Thyroid gland (tissue), 4 donors: ENCODE measurements at regions not wholly inside any gene's neighbourhood (a gene's known extent, or its start where the extent isn't known, plus 50 kb on each side); places are given as distances from the start of the nearest gene placed in this dataset.

Source experiments
- DNase-seq, 2 donors: peaks; one replicate each; pipeline ENCODE4 v3.0.0-alpha.2; 2019
- H3K27ac ChIP-seq, 3 donors: fragments of 200-600 bp; sonication (generic); 1 replicate in 2 of 3; 2 replicates in 1 of 3; pipeline ENCODE4 v1.5.1; 2016 to 2019; ENCODE audit warnings: mild to moderate bottlenecking in 1 of 3, moderate library complexity in 1 of 3
- H3K27me3 ChIP-seq: fragments of 200-600 bp; sonication (generic); one replicate; pipeline ENCODE4 v1.5.1; 2019
- H3K36me3 ChIP-seq, 2 donors: fragments of 200-600 bp; sonication (generic); one replicate each; pipeline ENCODE4 v1.5.1; 2016 to 2019
- H3K4me1 ChIP-seq, 2 donors: fragments of 200-600 bp; sonication (generic); one replicate each; pipeline ENCODE4 v1.5.1; 2017 to 2019
- H3K4me3 ChIP-seq, 3 donors: fragments of 200-600 bp; sonication (generic); replicated peaks in 1 of 3; 1 replicate in 2 of 3; 2 replicates in 1 of 3; pipeline ENCODE4 v1.5.1; 2016; ENCODE audit warnings: mild to moderate bottlenecking in 1 of 3
- H3K9me3 ChIP-seq: fragments of 200-600 bp; sonication (generic); one replicate; pipeline ENCODE4 v1.5.1; 2017
- CTCF ChIP-seq, 6 experiments: fragments of 200-600 bp in 3 of 6; fragments of 450-650 bp in 3 of 6; sonication (generic) in 3 of 6; IDR thresholded peaks; one replicate each; pipeline ENCODE4 v1.5.1; 2016 to 2019; ENCODE audit warnings: antibody characterized with exemption in 6 of 6, mild to moderate bottlenecking in 2 of 6, inconsistent platforms in 1 of 6, moderate library complexity in 1 of 6
- POLR2A ChIP-seq, 2 donors: fragments of 450-650 bp; IDR thresholded peaks; one replicate each; pipeline ENCODE4 v1.6.1; 2017; ENCODE audit warnings: antibody characterized with exemption in 2 of 2, mild to moderate bottlenecking in 2 of 2, moderate library complexity in 1 of 2
- WGBS, 2 donors: methylation state at CpG; one replicate each; pipeline ENCODE4 v1.1.5; 2017; 5-methylcytosine and 5-hydroxymethylcytosine counted together
- intact Hi-C: fragments of 100-400 bp; cut with DNase I; formaldehyde crosslinking; loops from one replicate; pipeline ENCODE4 v1.15.1; 2023

GRCh38 chr9:80020530-80020929 lies 448.8 kb downstream of the TLE4 start:
- no peaks in the 10 kb centered on the region for H3K36me3 ChIP-seq
- H3K27me3 ChIP-seq, result no peaks in the 10 kb centered on the region
- H3K4me3 ChIP-seq, result no peak overlapping the region
- no peak overlapping the region for H3K27ac ChIP-seq
- intact Hi-C loops, result no loop called here
- no peak for TF ChIP-seq CTCF (IDR thresholded peaks at IDR 0.05)
- no peak for TF ChIP-seq POLR2A (IDR thresholded peaks at IDR 0.05)
- no peaks in the 10 kb centered on the region for H3K4me1 ChIP-seq
- no peaks in the 10 kb centered on the region for H3K9me3 ChIP-seq
- no peak for DNase-seq

GRCh38 chr9:80020056-80020455 lies 448.3 kb downstream of the TLE4 start:
- intact Hi-C loops, result no loop called here
- no peak for DNase-seq
- TF ChIP-seq CTCF (IDR thresholded peaks at IDR 0.05) (no peak), POLR2A (IDR thresholded peaks at IDR 0.05) (no peak)
- no peaks in the 10 kb centered on the region for H3K27me3 ChIP-seq
- H3K36me3 ChIP-seq, result no peaks in the 10 kb centered on the region
- H3K27ac ChIP-seq, result no peak overlapping the region
- WGBS, 2 donors, result 87 to 89% methylated on average over 6 of the region's 6 CpGs
- H3K9me3 ChIP-seq, result no peaks in the 10 kb centered on the region
- no peaks in the 10 kb centered on the region for H3K4me1 ChIP-seq
- no peak overlapping the region for H3K4me3 ChIP-seq

- intact Hi-C loops, result no loop called here
- 89 to 97% methylated on average over 1 of the region's 1 CpG for WGBS, 2 donors
- DNase-seq, result no peak
- Histone ChIP-seq H3K27me3 (no peaks in the 10 kb centered on the region), H3K9me3 (no peaks in the 10 kb centered on the region), H3K27ac (no peak overlapping the region), H3K4me3 (no peak overlapping the region), H3K36me3 (no peaks in the 10 kb centered on the region), H3K4me1 (no peaks in the 10 kb centered on the region)
- TF ChIP-seq CTCF (IDR thresholded peaks at IDR 0.05), result no peak
- no peak for TF ChIP-seq POLR2A (IDR thresholded peaks at IDR 0.05)
These were observed 442.1 kb downstream of the TLE4 start for GRCh38 chr9:80013891-80014290.

GRCh38 chr9:80012557-80013330 lies 441.0 kb downstream of the TLE4 start:
- H3K27ac ChIP-seq, result no peak overlapping the region
- 82 to 90% methylated on average over 2 of the region's 2 CpGs for WGBS, 2 donors
- intact Hi-C loops, result no loop called here

More at GRCh38 chr9:80012557-80013330, 441.0 kb downstream of the TLE4 start:
- Histone ChIP-seq H3K27me3 (no peaks in the 10 kb centered on the region), H3K36me3 (no peaks in the 10 kb centered on the region), H3K4me1 (no peaks in the 10 kb centered on the region), H3K4me3 (no peak overlapping the region), H3K9me3 (no peaks in the 10 kb centered on the region)
- TF ChIP-seq CTCF (IDR thresholded peaks at IDR 0.05) (no peak), POLR2A (IDR thresholded peaks at IDR 0.05) (no peak)
- DNase-seq, result no peak
